ENCODE measurements at regions not wholly inside any gene's neighbourhood (a gene's known extent, or its start where the extent isn't known, plus 50 kb on each side); places are given as distances from the start of the nearest gene placed in this dataset.

DNA sequence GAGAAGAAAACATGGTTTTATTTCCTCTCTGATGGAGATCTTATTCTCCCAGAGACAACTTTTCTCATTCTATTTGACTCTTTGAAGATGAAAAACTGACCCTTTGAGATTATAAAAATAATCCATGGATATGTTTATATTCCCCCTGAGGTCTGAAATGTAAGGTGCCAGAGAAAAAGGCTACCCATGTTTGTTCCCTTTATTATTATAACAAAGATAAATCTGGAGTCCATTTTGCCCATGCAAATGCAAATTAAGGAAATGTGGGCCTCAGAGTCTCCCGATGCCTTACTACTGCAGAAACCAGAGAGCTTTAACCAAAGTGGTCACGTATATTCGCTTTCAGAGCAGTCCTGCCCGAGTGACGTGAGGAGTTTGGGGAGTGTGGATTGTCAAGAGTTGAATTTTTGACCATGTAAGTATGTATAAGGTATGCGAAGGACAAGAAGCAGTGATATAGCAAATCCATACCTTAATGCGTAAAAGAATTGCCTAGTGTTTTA is 312.5 kb downstream of the RASEF start:
- FAIRE-seq: no peak
- Histone ChIP-seq H3K4me1 (replicated peaks in 1 of 2; ENCODE audit: control insufficient read depth in 2 of 2, insufficient read depth in 2 of 2, low read length in 2 of 2) (no peaks in the 10 kb centered on the region), H3K27ac (ENCODE audit: extremely low read depth, low read depth, low read length) (no peak overlapping the region), H3K9me1 (ENCODE audit: control insufficient read depth, insufficient read depth, low read length) (no peaks in the 10 kb centered on the region), H4K20me1 (replicated peaks; ENCODE audit: control insufficient read depth, insufficient read depth, low read length) (no peaks in the 10 kb centered on the region), H2AFZ (ENCODE audit: low read depth, low read length) (no peak overlapping the region), H3K27me3 (ENCODE audit: control insufficient read depth in 2 of 2, insufficient read depth in 2 of 2, low read length in 2 of 2) (no peaks in the 10 kb centered on the region), H3K79me2 (ENCODE audit: control insufficient read depth, insufficient read depth, low read length) (no peaks in the 10 kb centered on the region), H3K9me3 (replicated peaks; ENCODE audit: control insufficient read depth, insufficient read depth, low read depth, low read length) (no peaks in the 10 kb centered on the region), H3K9ac (ENCODE audit: insufficient read depth in 1 of 2, low read depth in 2 of 2, low read length in 2 of 2) (no peak overlapping the region), H3K36me3 (ENCODE audit: control insufficient read depth, insufficient read depth, low read length) (no peaks in the 10 kb centered on the region), H3K4me2 (ENCODE audit: insufficient read depth, low read length) (no peak overlapping the region), H3K4me3 (no peak overlapping the region)
- POLR2A ChIA-PET: no interaction called here
- no TSS peak for BruUV-seq (replicated peaks)
- DNase-seq (ENCODE audit: extremely low read depth in 1 of 4, low spot score in 3 of 4): no peak
- ATAC-seq: no peak
- 0% methylated on average over 7 of the region's 7 CpGs for WGBS (ENCODE audit: insufficient coverage, low coverage, missing lambda C conversion rate)
- intact Hi-C loops (cut with micrococcal nuclease): no loop called here
- CTCF ChIA-PET (ENCODE audit: low intra/inter-chr PET ratio): no interaction called here
- in situ Hi-C loops (cut with MboI): no loop called here
- TF ChIP-seq KDM1A (IDR thresholded peaks at IDR 0.05) (no peak), ZNF408 (CRISPR knock-in tag; IDR thresholded peaks at IDR 0.05; ENCODE audit: low read depth) (no peak), SAP30 (IDR thresholded peaks at IDR 0.05; ENCODE audit: borderline replicate concordance, insufficient read depth, low read depth, low read length, poor library complexity, severe bottlenecking) (no peak), SMARCA5 (IDR thresholded peaks at IDR 0.05) (no peak), IRF2 (CRISPR knock-in tag; IDR thresholded peaks at IDR 0.05) (no peak), ZNF707 (CRISPR knock-in tag; conservative IDR thresholded peaks at IDR 0.05) (no peak), ZNF583 (CRISPR knock-in tag; IDR thresholded peaks at IDR 0.05) (no peak), PYGO2 (tag; IDR thresholded peaks at IDR 0.05) (no peak), SMARCC2 (IDR thresholded peaks at IDR 0.05; ENCODE audit: low read depth) (no peak), KHSRP (IDR thresholded peaks at IDR 0.05) (no peak), ZNF184 (CRISPR knock-in tag; IDR thresholded peaks at IDR 0.05) (no peak), SREBF2 (CRISPR knock-in tag; IDR thresholded peaks at IDR 0.05) (no peak)
- TF ChIP-seq, protein P1, sequence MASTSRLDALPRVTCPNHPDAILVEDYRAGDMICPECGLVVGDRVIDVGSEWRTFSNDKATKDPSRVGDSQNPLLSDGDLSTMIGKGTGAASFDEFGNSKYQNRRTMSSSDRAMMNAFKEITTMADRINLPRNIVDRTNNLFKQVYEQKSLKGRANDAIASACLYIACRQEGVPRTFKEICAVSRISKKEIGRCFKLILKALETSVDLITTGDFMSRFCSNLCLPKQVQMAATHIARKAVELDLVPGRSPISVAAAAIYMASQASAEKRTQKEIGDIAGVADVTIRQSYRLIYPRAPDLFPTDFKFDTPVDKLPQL (IDR thresholded peaks at IDR 0.05; ENCODE audit: extremely low read depth, insufficient read length): no peak
- TF ChIP-seq, protein P2, sequence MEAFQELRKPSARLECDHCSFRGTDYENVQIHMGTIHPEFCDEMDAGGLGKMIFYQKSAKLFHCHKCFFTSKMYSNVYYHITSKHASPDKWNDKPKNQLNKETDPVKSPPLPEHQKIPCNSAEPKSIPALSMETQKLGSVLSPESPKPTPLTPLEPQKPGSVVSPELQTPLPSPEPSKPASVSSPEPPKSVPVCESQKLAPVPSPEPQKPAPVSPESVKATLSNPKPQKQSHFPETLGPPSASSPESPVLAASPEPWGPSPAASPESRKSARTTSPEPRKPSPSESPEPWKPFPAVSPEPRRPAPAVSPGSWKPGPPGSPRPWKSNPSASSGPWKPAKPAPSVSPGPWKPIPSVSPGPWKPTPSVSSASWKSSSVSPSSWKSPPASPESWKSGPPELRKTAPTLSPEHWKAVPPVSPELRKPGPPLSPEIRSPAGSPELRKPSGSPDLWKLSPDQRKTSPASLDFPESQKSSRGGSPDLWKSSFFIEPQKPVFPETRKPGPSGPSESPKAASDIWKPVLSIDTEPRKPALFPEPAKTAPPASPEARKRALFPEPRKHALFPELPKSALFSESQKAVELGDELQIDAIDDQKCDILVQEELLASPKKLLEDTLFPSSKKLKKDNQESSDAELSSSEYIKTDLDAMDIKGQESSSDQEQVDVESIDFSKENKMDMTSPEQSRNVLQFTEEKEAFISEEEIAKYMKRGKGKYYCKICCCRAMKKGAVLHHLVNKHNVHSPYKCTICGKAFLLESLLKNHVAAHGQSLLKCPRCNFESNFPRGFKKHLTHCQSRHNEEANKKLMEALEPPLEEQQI (IDR thresholded peaks at IDR 0.05): no peak
- TF ChIP-seq, protein P3, sequence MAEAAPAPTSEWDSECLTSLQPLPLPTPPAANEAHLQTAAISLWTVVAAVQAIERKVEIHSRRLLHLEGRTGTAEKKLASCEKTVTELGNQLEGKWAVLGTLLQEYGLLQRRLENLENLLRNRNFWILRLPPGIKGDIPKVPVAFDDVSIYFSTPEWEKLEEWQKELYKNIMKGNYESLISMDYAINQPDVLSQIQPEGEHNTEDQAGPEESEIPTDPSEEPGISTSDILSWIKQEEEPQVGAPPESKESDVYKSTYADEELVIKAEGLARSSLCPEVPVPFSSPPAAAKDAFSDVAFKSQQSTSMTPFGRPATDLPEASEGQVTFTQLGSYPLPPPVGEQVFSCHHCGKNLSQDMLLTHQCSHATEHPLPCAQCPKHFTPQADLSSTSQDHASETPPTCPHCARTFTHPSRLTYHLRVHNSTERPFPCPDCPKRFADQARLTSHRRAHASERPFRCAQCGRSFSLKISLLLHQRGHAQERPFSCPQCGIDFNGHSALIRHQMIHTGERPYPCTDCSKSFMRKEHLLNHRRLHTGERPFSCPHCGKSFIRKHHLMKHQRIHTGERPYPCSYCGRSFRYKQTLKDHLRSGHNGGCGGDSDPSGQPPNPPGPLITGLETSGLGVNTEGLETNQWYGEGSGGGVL (CRISPR knock-in tag; IDR thresholded peaks at IDR 0.05): no peak
- TF ChIP-seq, protein P4, sequence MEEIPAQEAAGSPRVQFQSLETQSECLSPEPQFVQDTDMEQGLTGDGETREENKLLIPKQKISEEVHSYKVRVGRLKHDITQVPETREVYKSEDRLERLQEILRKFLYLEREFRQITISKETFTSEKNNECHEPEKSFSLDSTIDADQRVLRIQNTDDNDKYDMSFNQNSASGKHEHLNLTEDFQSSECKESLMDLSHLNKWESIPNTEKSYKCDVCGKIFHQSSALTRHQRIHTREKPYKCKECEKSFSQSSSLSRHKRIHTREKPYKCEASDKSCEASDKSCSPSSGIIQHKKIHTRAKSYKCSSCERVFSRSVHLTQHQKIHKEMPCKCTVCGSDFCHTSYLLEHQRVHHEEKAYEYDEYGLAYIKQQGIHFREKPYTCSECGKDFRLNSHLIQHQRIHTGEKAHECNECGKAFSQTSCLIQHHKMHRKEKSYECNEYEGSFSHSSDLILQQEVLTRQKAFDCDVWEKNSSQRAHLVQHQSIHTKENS (CRISPR knock-in tag; IDR thresholded peaks at IDR 0.05): no peak
- TF ChIP-seq, protein P5, sequence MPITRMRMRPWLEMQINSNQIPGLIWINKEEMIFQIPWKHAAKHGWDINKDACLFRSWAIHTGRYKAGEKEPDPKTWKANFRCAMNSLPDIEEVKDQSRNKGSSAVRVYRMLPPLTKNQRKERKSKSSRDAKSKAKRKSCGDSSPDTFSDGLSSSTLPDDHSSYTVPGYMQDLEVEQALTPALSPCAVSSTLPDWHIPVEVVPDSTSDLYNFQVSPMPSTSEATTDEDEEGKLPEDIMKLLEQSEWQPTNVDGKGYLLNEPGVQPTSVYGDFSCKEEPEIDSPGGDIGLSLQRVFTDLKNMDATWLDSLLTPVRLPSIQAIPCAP (CRISPR knock-in tag; IDR thresholded peaks at IDR 0.05; ENCODE audit: borderline replicate concordance): no peak

Measured in K562 (cell line).